ENCODE measurements at regions not wholly inside any gene's neighbourhood (a gene's known extent, or its start where the extent isn't known, plus 50 kb on each side); places are given as distances from the start of the nearest gene placed in this dataset.
"Not testable (repeated sequence)": the region's sequence is repeated elsewhere in the genome, so short reads cannot be mapped to it uniquely, and the experiment has no call there.

DNA sequence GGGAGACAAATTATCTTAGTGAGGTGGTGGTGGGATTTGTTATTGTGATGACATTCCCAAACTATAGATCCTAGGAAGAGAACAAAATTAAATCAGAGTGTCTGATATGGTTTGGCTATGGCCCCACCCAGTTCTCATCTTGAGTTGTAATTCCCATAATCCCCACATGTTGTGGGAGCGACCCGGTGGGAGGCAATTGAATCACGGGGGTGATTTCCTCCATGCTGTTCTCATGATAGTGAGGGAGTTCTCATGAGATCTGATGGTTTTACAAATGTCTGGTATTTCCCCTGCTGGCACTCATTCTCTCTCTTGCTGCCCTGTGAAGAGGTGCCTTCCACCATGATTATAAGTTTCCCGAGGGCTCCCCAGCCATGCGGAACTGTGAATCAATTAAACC is 62.0 kb downstream of the RPL22L1 start:
- TF ChIP-seq, protein P1, sequence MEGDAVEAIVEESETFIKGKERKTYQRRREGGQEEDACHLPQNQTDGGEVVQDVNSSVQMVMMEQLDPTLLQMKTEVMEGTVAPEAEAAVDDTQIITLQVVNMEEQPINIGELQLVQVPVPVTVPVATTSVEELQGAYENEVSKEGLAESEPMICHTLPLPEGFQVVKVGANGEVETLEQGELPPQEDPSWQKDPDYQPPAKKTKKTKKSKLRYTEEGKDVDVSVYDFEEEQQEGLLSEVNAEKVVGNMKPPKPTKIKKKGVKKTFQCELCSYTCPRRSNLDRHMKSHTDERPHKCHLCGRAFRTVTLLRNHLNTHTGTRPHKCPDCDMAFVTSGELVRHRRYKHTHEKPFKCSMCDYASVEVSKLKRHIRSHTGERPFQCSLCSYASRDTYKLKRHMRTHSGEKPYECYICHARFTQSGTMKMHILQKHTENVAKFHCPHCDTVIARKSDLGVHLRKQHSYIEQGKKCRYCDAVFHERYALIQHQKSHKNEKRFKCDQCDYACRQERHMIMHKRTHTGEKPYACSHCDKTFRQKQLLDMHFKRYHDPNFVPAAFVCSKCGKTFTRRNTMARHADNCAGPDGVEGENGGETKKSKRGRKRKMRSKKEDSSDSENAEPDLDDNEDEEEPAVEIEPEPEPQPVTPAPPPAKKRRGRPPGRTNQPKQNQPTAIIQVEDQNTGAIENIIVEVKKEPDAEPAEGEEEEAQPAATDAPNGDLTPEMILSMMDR (IDR thresholded peaks at IDR 0.05) = no peak
- H3K27ac ChIP-seq = no peak overlapping the region
- no peak overlapping the region for H3K4me3 ChIP-seq
- no peak for DNase-seq (ENCODE audit: low spot score)

DNA sequence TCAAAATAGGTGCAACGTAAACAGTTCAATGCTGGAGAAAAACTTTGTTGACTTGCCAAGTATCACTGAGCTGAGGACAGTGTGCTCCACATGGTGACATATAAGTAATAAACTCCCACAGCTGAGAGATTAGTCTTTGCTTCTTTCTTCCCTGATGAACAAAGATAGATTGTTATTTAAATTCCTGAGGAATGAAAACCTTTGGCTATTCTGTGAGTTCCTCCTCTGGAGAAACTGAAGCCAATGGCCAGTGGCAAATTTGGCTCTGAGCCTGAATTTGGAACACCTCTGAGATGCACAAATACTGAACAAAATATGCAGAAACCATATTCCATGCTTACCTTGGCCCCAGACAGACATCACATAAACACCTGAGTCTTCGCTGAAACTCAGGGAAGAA is 63.3 kb downstream of the RPL22L1 start:
- H3K27ac ChIP-seq = no peak overlapping the region
- no peak for DNase-seq (ENCODE audit: low spot score)
- TF ChIP-seq, protein P1 (IDR thresholded peaks at IDR 0.05) = no peak
- H3K4me3 ChIP-seq = no peak overlapping the region

DNA sequence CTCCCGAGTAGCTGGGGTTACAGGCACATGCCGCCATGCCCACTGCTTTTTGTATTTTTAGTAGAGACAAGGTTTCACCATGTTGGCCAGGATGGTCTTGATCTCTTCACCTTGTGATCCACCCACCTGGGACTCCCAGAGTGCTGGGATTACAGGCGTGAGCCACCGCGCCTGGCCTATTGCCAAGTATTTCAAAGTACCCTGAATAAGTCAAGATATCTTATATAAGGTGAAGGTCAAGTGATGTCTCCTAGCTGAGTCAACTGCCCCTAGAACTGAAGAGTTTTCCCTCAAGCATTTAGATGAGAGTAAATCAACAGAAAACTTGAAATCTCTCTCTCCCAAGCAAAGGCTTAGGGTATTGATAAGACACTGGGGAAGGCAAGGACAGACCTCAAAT is 63.9 kb downstream of the RPL22L1 start:
- TF ChIP-seq, protein P1 (IDR thresholded peaks at IDR 0.05) = no peak
- DNase-seq (ENCODE audit: low spot score) = no peak
- Histone ChIP-seq H3K4me3 (no peak overlapping the region), H3K27ac (no peak overlapping the region)

DNA sequence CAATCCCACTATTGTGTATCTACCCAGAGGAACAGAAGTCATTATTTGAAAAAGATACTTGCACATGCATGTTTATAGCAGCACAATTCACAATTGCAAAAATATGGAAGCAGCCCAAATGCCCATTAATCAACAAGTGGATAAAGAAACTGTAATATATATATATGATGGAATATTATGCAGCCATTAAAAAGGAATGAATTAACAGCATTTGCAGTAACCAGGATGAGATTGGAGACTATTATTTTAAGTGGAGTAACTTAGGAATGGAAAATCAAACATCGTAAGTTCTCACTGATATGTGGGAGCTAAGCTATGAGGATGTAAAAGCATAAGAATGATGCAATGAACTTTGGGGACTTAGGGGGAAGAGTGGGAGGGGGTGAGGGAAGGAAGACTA is 64.7 kb downstream of the RPL22L1 start:
- not testable (repeated sequence) for H3K4me3 ChIP-seq; DNase-seq (ENCODE audit: low spot score); H3K27ac ChIP-seq

DNA sequence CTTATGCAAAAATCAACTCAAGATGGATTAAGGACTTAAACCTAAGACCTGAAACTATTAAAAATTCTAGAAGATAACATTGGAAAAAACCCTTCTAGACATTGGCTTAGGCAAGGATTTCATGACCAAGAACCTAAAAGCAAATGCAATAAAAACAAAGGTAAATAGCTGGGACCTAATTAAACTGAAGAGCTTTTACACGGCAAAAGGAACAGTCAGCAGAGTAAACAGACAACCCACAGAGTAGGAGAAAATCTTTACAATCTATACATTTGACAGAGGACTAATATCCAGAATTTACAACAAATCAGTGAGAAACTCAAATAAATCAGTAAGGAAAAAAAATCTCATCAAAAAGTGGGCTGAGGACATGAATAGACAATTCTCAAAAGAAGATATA is 65.4 kb downstream of the RPL22L1 start:
- H3K27ac ChIP-seq; DNase-seq (ENCODE audit: low spot score); H3K4me3 ChIP-seq: not testable (repeated sequence)

DNA sequence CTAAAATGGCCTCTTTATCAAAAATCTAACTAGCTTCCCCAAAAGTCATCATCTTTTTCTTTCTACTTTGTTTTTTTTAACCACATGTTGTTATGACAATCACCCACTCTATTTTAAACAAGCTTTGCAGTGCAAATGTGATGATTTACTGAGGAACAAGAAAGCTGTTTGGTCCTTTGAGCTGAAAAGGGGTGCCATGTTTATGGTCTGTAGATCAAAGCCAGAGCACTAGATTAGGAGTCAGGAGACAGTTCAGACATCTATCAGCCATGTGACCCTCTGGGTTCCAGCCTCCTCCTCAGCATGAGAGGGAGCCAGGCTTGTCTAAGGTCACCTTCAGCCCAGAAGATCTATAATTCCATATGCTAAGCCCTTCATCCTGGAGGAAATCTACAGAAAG is 65.9 kb downstream of the RPL22L1 start:
- no peak overlapping the region for H3K4me3 ChIP-seq
- no peak for DNase-seq (ENCODE audit: low spot score)
- no peak overlapping the region for H3K27ac ChIP-seq
- TF ChIP-seq, protein P1 (IDR thresholded peaks at IDR 0.05) = no peak

DNA sequence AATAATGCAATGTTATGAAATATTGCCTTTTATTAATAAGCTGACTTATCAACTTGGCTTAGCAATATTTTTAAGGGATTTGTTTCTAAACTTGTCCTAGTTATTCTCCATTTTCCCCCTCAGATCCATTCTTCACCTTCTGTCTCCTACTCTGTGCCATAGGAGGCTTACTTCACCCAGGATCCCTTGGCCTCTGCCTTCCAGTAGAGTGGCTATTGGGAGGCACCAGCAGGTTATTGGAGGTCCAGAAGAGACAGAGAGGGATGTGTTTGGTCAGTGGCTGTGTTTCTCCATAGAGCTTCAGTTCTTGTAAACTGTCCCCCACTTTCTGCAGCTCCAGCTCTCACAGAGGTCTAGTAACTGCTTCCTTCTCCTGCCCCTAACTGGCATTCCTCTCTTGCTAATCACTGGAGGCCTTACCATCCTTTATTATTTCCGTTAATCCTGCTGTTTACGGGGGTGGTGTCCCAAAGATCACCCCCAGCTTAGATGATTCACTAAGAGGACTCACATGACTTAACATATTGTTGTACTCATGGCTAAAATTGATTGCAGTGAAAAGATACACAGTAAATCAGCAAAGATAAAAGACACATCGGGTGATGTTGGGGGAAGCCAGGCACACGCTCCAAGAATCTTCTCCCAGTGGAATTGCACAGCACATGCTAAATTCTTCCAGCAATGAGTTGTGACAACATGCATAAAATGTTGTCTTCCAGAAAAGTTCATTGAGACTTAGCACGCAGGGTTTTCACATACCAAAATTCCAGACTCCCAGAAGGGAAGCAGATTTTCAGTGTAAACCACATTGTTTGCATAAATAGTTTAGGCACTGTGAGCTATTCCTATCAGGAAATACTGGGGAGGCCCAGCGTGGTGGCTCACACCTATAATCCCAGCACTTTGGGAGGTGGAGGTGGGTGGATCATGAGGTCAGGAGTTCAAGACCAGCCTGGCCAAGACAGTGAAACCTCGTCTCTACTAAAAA is 67.5 kb downstream of the RPL22L1 start:
- TF ChIP-seq, protein P1 (IDR thresholded peaks at IDR 0.05) = no peak
- no peak for DNase-seq (ENCODE audit: low spot score)
- Histone ChIP-seq H3K27ac (peak overlapping the region in 1 of 2 donors; percentile 63), H3K4me3 (no peak overlapping the region)

DNA sequence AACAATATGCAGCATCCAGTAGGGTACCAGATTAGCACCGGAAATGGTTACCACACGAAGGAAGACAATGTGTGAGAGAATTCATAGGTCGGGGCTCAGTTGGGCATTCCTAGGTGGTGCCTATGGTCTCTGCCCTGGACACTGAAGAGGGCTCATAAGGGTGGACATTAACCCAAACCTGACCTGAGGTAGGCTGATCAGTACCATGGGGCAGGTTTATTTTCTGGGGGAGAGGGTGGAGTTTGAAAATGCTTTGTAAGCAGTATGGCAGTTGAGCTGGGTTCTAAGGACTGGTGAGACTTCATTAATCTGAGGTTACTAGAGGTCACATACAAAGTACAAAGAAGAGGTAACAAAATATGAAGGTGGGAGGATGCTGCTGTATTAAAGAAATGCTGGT is 68.4 kb downstream of the RPL22L1 start:
- TF ChIP-seq, protein P1 (IDR thresholded peaks at IDR 0.05) = no peak
- no peak overlapping the region for H3K4me3 ChIP-seq
- H3K27ac ChIP-seq = no peak overlapping the region
- DNase-seq (ENCODE audit: low spot score) = no peak

DNA sequence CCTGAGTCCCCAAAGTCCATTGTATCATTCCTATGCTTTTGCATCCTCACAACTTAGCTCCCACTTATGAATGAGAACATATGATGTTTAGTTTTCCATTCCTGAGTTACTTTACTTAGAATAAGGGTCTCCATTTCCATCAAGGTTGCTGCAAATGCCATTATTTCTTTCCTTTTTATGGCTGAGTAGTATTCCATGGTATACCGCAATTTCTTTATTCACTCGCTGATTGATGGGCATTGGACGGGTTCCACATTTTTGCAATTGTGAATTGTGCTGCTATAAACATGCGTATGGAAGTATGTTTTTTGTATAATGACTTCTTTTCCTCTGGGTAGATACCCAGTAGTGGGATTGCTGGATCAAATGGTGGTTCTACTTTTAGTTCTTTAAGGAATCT is 69.7 kb downstream of the RPL22L1 start:
- not testable (repeated sequence) for H3K27ac ChIP-seq; H3K4me3 ChIP-seq; DNase-seq (ENCODE audit: low spot score)

All from coronary artery (tissue), 2 donors.